ENCODE measurements at regions not wholly inside any gene's neighbourhood (a gene's known extent, or its start where the extent isn't known, plus 50 kb on each side); places are given as distances from the start of the nearest gene placed in this dataset.

DNA sequence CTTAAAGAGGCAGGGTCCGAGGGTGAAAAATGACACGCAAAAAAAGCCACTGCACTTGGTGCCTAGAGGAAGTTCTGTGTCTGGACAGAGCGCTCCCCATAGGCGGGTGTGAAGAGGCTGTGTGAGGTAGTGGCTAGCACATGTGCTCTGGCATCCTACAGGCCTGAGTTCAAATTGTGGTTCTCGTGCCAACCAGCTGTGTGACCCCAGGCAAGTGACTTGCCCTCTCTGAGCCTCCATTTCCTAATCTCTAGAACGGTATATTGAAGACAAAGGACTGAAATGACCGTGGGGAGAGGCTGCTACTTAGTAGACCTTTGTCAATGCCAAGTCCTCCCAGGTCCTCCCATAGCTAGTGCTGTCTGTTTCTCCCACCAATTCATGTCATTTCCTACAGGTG is 79.1 kb upstream of the MYL10 start:
- Histone ChIP-seq H3K9me3 (ENCODE audit: control insufficient read depth, low read length) (no peaks in the 10 kb centered on the region), H3K27ac (ENCODE audit: insufficient read depth, low read depth, low read length, poor library complexity, severe bottlenecking) (no peak overlapping the region), H3K36me3 (ENCODE audit: control insufficient read depth, insufficient read depth, low read length) (no peaks in the 10 kb centered on the region), H3K27me3 (ENCODE audit: control insufficient read depth, insufficient read depth, low read length, poor library complexity, severe bottlenecking) (no peaks in the 10 kb centered on the region), H3K4me1 (ENCODE audit: control insufficient read depth, insufficient read depth, low read length) (no peaks in the 10 kb centered on the region), H3K4me3 (ENCODE audit: insufficient read depth, low read depth, low read length) (no peak overlapping the region)
- WGBS, 2 experiments = 90 to 93% methylated on average over 7 of the region's 7 CpGs

GRCh38 chr7:101712652-101713051 is 83.6 kb upstream of the MYL10 start:
- Histone ChIP-seq H3K36me3 (ENCODE audit: control insufficient read depth, insufficient read depth, low read length) (no peaks in the 10 kb centered on the region), H3K4me3 (ENCODE audit: insufficient read depth, low read depth, low read length) (no peak overlapping the region), H3K9me3 (ENCODE audit: control insufficient read depth, low read length) (no peaks in the 10 kb centered on the region), H3K27me3 (ENCODE audit: control insufficient read depth, insufficient read depth, low read length, poor library complexity, severe bottlenecking) (no peaks in the 10 kb centered on the region), H3K4me1 (ENCODE audit: control insufficient read depth, insufficient read depth, low read length) (peaks cover 4% of the 10 kb centered on the region), H3K27ac (ENCODE audit: insufficient read depth, low read depth, low read length, poor library complexity, severe bottlenecking) (no peak overlapping the region)
- 93 to 96% methylated on average over 3 of the region's 3 CpGs for WGBS, 2 experiments

- 95 to 96% methylated on average over 7 of the region's 7 CpGs for WGBS, 2 experiments
- Histone ChIP-seq H3K27ac (ENCODE audit: insufficient read depth, low read depth, low read length, poor library complexity, severe bottlenecking) (no peak overlapping the region), H3K27me3 (ENCODE audit: control insufficient read depth, insufficient read depth, low read length, poor library complexity, severe bottlenecking) (no peaks in the 10 kb centered on the region), H3K4me3 (ENCODE audit: insufficient read depth, low read depth, low read length) (no peak overlapping the region), H3K36me3 (ENCODE audit: control insufficient read depth, insufficient read depth, low read length) (no peaks in the 10 kb centered on the region), H3K4me1 (ENCODE audit: control insufficient read depth, insufficient read depth, low read length) (peaks cover 7% of the 10 kb centered on the region), H3K9me3 (ENCODE audit: control insufficient read depth, low read length) (no peaks in the 10 kb centered on the region)
Measured at GRCh38 chr7:101714097-101714496, 85.0 kb upstream of the MYL10 start.

DNA sequence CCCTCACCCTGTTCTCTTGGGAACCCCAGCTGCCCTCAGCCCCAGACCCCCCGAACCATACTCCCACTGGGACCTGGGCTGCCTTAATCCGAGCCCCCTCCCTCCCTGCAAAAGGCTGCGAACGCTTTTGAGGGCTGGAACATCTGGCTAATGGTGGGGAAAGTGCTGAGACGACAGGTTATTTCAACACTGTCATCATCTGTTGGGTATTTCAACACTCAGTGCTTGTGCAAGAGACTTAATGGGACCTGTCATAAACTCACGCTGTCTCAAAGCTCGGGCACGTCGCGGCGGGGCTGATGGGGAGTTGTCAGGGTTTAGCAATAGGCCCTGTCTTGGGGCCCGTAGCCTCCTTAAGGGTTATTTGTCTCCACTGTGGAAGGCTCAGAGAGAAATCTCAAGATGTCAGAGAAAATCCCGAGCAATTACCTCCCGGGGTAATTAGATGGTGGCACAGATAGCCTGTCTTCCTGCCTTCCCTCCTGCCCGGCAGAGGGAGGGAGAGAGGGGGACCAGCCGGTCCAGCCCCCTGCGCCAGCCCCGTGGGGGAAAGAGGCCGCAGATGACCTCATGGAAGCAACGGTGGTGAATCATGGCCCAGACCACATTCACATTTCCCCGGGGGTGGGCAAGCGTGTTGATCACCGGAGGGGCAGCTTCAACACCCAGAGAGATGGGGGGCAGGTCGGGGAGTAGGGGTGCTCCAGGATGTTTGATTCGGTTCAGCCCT is 88.7 kb upstream of the MYL10 start:
- Histone ChIP-seq H3K4me3 (ENCODE audit: insufficient read depth, low read depth, low read length) (no peak overlapping the region), H3K27ac (ENCODE audit: insufficient read depth, low read depth, low read length, poor library complexity, severe bottlenecking) (no peak overlapping the region), H3K36me3 (ENCODE audit: control insufficient read depth, insufficient read depth, low read length) (no peaks in the 10 kb centered on the region), H3K9me3 (ENCODE audit: control insufficient read depth, low read length) (no peaks in the 10 kb centered on the region), H3K27me3 (ENCODE audit: control insufficient read depth, insufficient read depth, low read length, poor library complexity, severe bottlenecking) (no peaks in the 10 kb centered on the region), H3K4me1 (ENCODE audit: control insufficient read depth, insufficient read depth, low read length) (peaks cover 7% of the 10 kb centered on the region)
- WGBS, 2 experiments = 81 to 82% methylated on average over 25 of the region's 25 CpGs

- Histone ChIP-seq H3K4me1 (ENCODE audit: control insufficient read depth, insufficient read depth, low read length) (peaks cover 7% of the 10 kb centered on the region), H3K4me3 (ENCODE audit: insufficient read depth, low read depth, low read length) (no peak overlapping the region), H3K36me3 (ENCODE audit: control insufficient read depth, insufficient read depth, low read length) (no peaks in the 10 kb centered on the region), H3K27me3 (ENCODE audit: control insufficient read depth, insufficient read depth, low read length, poor library complexity, severe bottlenecking) (no peaks in the 10 kb centered on the region), H3K27ac (ENCODE audit: insufficient read depth, low read depth, low read length, poor library complexity, severe bottlenecking) (no peak overlapping the region), H3K9me3 (ENCODE audit: control insufficient read depth, low read length) (no peaks in the 10 kb centered on the region)
- 87% methylated on average over 24 to 26 of the region's 26 CpGs for WGBS, 2 experiments
Measured at GRCh38 chr7:101718363-101719122, 89.4 kb upstream of the MYL10 start.

DNA sequence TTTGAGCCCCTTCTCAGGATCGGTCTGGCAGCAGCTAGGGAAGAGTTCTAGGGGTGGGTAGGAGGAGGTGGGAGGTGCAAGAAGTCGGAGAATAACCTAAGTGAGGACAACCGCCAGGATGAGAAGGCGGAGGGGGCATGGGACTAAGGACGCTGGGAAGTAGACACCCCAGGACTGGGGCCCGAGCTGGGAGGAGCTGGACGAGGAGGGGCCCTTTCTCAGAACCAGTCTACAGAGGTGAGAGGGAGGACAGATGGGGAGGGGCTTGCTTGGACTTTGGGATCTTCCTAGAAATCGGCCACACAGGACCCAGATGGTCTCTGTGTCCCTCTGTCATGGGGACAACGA is 90.0 kb upstream of the MYL10 start:
- Histone ChIP-seq H3K36me3 (ENCODE audit: control insufficient read depth, insufficient read depth, low read length) (no peaks in the 10 kb centered on the region), H3K9me3 (ENCODE audit: control insufficient read depth, low read length) (no peaks in the 10 kb centered on the region), H3K27ac (ENCODE audit: insufficient read depth, low read depth, low read length, poor library complexity, severe bottlenecking) (no peak overlapping the region), H3K4me1 (ENCODE audit: control insufficient read depth, insufficient read depth, low read length) (peaks cover 7% of the 10 kb centered on the region), H3K27me3 (ENCODE audit: control insufficient read depth, insufficient read depth, low read length, poor library complexity, severe bottlenecking) (no peaks in the 10 kb centered on the region), H3K4me3 (ENCODE audit: insufficient read depth, low read depth, low read length) (no peak overlapping the region)
- WGBS, 2 experiments = 91% methylated on average over 9 of the region's 9 CpGs

DNA sequence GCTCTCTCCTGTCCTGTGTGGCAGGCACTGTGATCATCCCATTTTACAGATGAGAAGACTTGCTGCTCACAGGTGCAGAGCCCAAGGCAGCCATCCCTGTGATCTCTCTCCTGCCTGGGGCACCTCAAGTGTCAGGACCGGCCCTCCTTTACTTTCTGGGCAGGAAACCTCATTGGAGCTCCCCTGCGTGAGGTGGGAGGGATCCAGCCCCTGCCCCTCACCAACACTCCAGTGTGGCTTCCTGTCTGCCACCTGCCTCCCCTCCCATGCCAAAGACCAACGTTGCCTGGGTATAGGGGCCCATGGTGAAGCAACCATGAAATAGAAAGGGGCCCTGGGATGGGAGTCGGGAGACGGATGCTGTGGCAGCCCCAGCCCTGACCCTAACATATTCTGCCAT is 91.2 kb upstream of the MYL10 start:
- Histone ChIP-seq H3K36me3 (ENCODE audit: control insufficient read depth, insufficient read depth, low read length) (no peaks in the 10 kb centered on the region), H3K4me3 (ENCODE audit: insufficient read depth, low read depth, low read length) (no peak overlapping the region), H3K27me3 (ENCODE audit: control insufficient read depth, insufficient read depth, low read length, poor library complexity, severe bottlenecking) (no peaks in the 10 kb centered on the region), H3K4me1 (ENCODE audit: control insufficient read depth, insufficient read depth, low read length) (peaks cover 7% of the 10 kb centered on the region), H3K9me3 (ENCODE audit: control insufficient read depth, low read length) (no peaks in the 10 kb centered on the region), H3K27ac (ENCODE audit: insufficient read depth, low read depth, low read length, poor library complexity, severe bottlenecking) (no peak overlapping the region)
- WGBS, 2 experiments = 88 to 90% methylated on average over 5 of the region's 5 CpGs

GRCh38 chr7:101722247-101722646 is 93.2 kb upstream of the MYL10 start:
- Histone ChIP-seq H3K4me1 (ENCODE audit: control insufficient read depth, insufficient read depth, low read length) (peaks cover 7% of the 10 kb centered on the region), H3K4me3 (ENCODE audit: insufficient read depth, low read depth, low read length) (no peak overlapping the region), H3K27me3 (ENCODE audit: control insufficient read depth, insufficient read depth, low read length, poor library complexity, severe bottlenecking) (no peaks in the 10 kb centered on the region), H3K27ac (ENCODE audit: insufficient read depth, low read depth, low read length, poor library complexity, severe bottlenecking) (no peak overlapping the region), H3K9me3 (ENCODE audit: control insufficient read depth, low read length) (no peaks in the 10 kb centered on the region), H3K36me3 (ENCODE audit: control insufficient read depth, insufficient read depth, low read length) (no peaks in the 10 kb centered on the region)
- 89 to 90% methylated on average over 21 of the region's 21 CpGs for WGBS, 2 experiments

GRCh38 chr7:101723835-101724234 is 93.6 kb upstream of the CUX1 start:
- WGBS, 2 experiments = 96 to 98% methylated on average over 1 of the region's 1 CpG
- Histone ChIP-seq H3K4me3 (ENCODE audit: insufficient read depth, low read depth, low read length) (no peak overlapping the region), H3K9me3 (ENCODE audit: control insufficient read depth, low read length) (no peaks in the 10 kb centered on the region)

DNA sequence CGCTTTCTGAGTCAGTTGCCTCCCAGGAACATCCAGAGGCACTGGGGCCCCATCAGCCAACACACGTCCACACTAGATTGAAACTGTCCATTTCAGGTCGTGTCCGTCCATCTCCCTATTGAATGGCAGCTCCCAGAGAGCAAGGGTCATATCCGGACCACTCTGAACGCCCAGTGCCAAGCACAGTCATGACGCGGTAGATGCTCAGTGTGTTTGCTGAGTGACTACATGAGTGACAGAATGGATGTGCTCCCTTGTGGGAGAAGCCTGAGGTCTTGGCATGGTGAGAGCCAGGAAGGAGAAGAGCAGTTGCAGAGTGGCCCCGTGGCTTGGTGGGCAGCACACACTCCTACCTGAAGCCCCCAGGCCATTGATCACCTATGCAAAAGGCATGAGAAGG is 92.5 kb upstream of the CUX1 start:
- 94 to 95% methylated on average over 9 of the region's 9 CpGs for WGBS, 2 experiments
- Histone ChIP-seq H3K4me1 (ENCODE audit: control insufficient read depth, insufficient read depth, low read length) (no peaks in the 10 kb centered on the region), H3K27ac (ENCODE audit: insufficient read depth, low read depth, low read length, poor library complexity, severe bottlenecking) (no peak overlapping the region), H3K4me3 (ENCODE audit: insufficient read depth, low read depth, low read length) (no peak overlapping the region), H3K36me3 (ENCODE audit: control insufficient read depth, insufficient read depth, low read length) (no peaks in the 10 kb centered on the region), H3K27me3 (ENCODE audit: control insufficient read depth, insufficient read depth, low read length, poor library complexity, severe bottlenecking) (no peaks in the 10 kb centered on the region), H3K9me3 (ENCODE audit: control insufficient read depth, low read length) (no peaks in the 10 kb centered on the region)

More at GRCh38 chr7:101723835-101724234, 93.6 kb upstream of the CUX1 start:
- Histone ChIP-seq H3K27me3 (ENCODE audit: control insufficient read depth, insufficient read depth, low read length, poor library complexity, severe bottlenecking) (no peaks in the 10 kb centered on the region), H3K36me3 (ENCODE audit: control insufficient read depth, insufficient read depth, low read length) (no peaks in the 10 kb centered on the region), H3K4me1 (ENCODE audit: control insufficient read depth, insufficient read depth, low read length) (no peaks in the 10 kb centered on the region), H3K27ac (ENCODE audit: insufficient read depth, low read depth, low read length, poor library complexity, severe bottlenecking) (no peak overlapping the region)
